ENCODE measurements at regions not wholly inside any gene's neighbourhood (a gene's known extent, or its start where the extent isn't known, plus 50 kb on each side); places are given as distances from the start of the nearest gene placed in this dataset.

DNA sequence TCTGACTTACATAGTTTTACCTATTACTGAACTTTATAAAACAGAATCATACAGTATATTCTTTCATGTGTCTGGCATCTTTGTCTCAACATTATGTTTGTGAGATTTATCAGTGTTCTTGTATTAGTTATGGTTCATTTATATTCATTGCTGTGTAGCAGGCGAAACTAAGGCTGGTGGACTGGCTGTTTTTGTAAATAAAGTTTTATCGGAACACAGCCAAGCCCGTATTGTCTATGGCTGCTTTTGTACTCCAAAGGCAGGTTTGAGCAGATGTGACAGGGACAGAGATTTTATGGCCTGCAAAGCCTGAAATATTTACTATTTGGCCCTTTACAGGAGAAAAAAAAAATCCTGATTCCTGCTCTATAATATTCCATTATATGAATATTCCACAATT is 405.8 kb upstream of the RGS6 start:
- Histone ChIP-seq H3K27ac (no peak overlapping the region), H3K27me3 (no peaks in the 10 kb centered on the region), H3K36me3 (no peaks in the 10 kb centered on the region), H3K4me3 (no peak overlapping the region), H3K4me1 (peaks cover 0 to 10% (median 0%) of the 10 kb centered on the region in 4 donors), H3K9me3 (no peaks in the 10 kb centered on the region)
- no peak for DNase-seq
- 97 to 98% methylated on average over 3 of the region's 3 CpGs for WGBS, 2 donors
- TF ChIP-seq POLR2A (IDR thresholded peaks at IDR 0.05) (no peak), EP300 (IDR thresholded peaks at IDR 0.05) (no peak), POLR2AphosphoS5 (IDR thresholded peaks at IDR 0.05) (no peak)
- TF ChIP-seq, protein P1, sequence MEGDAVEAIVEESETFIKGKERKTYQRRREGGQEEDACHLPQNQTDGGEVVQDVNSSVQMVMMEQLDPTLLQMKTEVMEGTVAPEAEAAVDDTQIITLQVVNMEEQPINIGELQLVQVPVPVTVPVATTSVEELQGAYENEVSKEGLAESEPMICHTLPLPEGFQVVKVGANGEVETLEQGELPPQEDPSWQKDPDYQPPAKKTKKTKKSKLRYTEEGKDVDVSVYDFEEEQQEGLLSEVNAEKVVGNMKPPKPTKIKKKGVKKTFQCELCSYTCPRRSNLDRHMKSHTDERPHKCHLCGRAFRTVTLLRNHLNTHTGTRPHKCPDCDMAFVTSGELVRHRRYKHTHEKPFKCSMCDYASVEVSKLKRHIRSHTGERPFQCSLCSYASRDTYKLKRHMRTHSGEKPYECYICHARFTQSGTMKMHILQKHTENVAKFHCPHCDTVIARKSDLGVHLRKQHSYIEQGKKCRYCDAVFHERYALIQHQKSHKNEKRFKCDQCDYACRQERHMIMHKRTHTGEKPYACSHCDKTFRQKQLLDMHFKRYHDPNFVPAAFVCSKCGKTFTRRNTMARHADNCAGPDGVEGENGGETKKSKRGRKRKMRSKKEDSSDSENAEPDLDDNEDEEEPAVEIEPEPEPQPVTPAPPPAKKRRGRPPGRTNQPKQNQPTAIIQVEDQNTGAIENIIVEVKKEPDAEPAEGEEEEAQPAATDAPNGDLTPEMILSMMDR (IDR thresholded peaks at IDR 0.05), result no peak
- intact Hi-C loops (cut with DNase I), result no loop called here

DNA sequence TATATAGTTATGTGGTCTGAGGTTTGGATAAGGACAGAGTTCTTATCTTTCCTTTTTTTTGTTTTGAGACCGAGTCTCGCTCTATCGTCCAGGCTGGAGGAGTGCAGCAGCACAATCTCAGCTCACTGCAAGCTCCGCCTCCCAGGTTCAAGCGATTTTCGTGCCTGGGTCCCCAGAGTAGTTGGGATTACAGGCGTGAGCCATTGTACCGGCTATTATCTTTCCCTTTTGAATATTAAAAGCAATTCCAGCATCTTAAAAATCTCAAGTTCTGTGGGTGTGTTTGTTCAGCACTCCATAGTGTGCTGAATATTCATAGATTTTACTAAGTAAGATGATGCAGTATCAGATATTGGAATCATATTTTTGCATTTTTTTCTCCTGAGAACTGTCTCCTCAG is 404.4 kb upstream of the RGS6 start:
- Histone ChIP-seq H3K27ac (no peak overlapping the region), H3K27me3 (no peaks in the 10 kb centered on the region), H3K36me3 (no peaks in the 10 kb centered on the region), H3K4me3 (no peak overlapping the region), H3K9me3 (no peaks in the 10 kb centered on the region), H3K4me1 (peaks cover 0 to 10% (median 0%) of the 10 kb centered on the region in 4 donors)
- intact Hi-C loops (cut with DNase I), result no loop called here
- 94 to 95% methylated on average over 8 of the region's 8 CpGs for WGBS, 2 donors
- no peak for DNase-seq
- TF ChIP-seq EP300 (IDR thresholded peaks at IDR 0.05), result no peak
- TF ChIP-seq, protein P1 (IDR thresholded peaks at IDR 0.05), result no peak
- no peak for TF ChIP-seq POLR2AphosphoS5 (IDR thresholded peaks at IDR 0.05)
- no peak for TF ChIP-seq POLR2A (IDR thresholded peaks at IDR 0.05)

DNA sequence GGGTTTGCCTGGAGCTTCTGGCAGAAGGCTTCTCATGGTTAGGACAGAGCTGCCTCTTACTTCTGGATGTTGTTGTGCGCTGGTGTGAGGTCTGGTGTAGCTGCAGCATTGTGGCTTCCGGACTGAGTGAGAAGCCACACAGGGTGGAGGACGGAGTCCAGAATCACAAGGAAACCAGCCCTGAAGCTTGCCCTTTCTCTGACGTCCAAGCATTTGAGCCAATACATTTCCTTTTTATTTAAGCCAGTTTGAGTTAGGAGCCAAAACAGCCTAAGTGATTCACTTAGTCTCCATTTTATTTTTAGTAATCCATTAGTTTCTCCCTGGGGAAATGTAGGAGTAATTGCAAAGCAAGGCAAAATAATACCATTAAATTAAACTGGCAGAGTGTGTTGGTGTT is 402.4 kb upstream of the RGS6 start:
- no peak for DNase-seq
- Histone ChIP-seq H3K27me3 (no peaks in the 10 kb centered on the region), H3K9me3 (no peaks in the 10 kb centered on the region), H3K36me3 (no peaks in the 10 kb centered on the region), H3K27ac (no peak overlapping the region), H3K4me1 (peaks cover 0 to 2% (median 0%) of the 10 kb centered on the region in 4 donors), H3K4me3 (no peak overlapping the region)
- intact Hi-C loops (cut with DNase I), result no loop called here
- 75 to 96% methylated on average over 4 of the region's 4 CpGs for WGBS, 2 donors
- TF ChIP-seq EP300 (IDR thresholded peaks at IDR 0.05) (no peak), POLR2AphosphoS5 (IDR thresholded peaks at IDR 0.05) (no peak), POLR2A (IDR thresholded peaks at IDR 0.05) (no peak)
- TF ChIP-seq, protein P1 (IDR thresholded peaks at IDR 0.05), result no peak

DNA sequence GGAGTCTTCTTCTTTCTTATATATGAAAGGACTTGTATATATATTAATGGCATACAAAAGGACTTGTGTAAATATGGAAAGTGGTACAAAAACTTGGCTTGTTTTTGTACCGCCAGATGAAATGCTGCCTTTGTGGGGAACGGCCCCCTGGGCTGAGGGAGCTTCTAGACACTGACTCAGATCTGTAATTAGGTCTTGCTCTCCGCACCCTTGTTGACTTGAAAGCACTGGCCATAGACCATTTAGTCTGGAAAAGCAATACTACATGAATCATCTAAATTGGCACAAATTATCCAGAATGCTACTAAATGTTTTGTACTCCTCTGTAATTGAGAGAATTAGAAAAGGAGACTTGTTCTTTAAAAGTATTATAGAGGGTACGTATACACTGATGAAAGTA is 399.9 kb upstream of the RGS6 start:
- H3K27ac ChIP-seq, result peak overlapping the region in 1 of 4 donors; percentile 20
- H3K27me3 ChIP-seq, result no peaks in the 10 kb centered on the region
- no peak for TF ChIP-seq POLR2AphosphoS5 (IDR thresholded peaks at IDR 0.05)
- TF ChIP-seq POLR2A (IDR thresholded peaks at IDR 0.05), result no peak
- no peak for TF ChIP-seq EP300 (IDR thresholded peaks at IDR 0.05)
- TF ChIP-seq, protein P1 (IDR thresholded peaks at IDR 0.05), result no peak
- DNase-seq, result no peak
- no peak overlapping the region for H3K4me3 ChIP-seq
- H3K4me1 ChIP-seq, result peaks cover 0 to 27% (median 18%) of the 10 kb centered on the region in 4 donors
- H3K36me3 ChIP-seq, result no peaks in the 10 kb centered on the region
- WGBS, 2 donors, result 92 to 97% methylated on average over 4 of the region's 4 CpGs
- intact Hi-C loops (cut with DNase I), result no loop called here
- H3K9me3 ChIP-seq, result no peaks in the 10 kb centered on the region

DNA sequence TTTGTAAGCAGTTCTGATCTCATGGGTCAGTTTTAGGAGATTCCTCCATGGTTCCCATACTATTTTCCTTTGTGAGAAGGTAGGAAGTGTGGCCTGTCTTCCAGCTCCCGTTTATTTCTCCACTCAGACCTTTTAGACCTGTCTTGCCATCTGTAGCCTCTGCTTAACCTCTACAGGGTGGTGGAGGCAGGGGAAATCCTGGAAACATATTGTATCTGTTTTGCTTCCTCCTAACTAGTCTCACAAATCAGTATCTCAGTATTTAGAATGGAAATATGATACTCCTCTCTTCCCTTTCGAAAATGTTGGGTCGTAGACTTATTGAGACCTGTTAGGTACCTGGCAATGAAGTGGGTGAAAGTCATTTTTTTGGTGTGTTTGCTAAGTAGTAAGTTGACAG is 399.4 kb upstream of the RGS6 start:
- Histone ChIP-seq H3K4me1 (peaks cover 0 to 28% (median 20%) of the 10 kb centered on the region in 4 donors), H3K27ac (peak overlapping the region in 2 of 4 donors; percentile 13 to 20)

More for the DNA sequence above, 399.4 kb upstream of the RGS6 start:
- no peak for DNase-seq
- TF ChIP-seq POLR2AphosphoS5 (IDR thresholded peaks at IDR 0.05) (no peak), POLR2A (IDR thresholded peaks at IDR 0.05) (no peak), EP300 (IDR thresholded peaks at IDR 0.05) (no peak)
- TF ChIP-seq, protein P1 (IDR thresholded peaks at IDR 0.05), result no peak
- Histone ChIP-seq H3K27me3 (no peaks in the 10 kb centered on the region), H3K9me3 (no peaks in the 10 kb centered on the region), H3K36me3 (no peaks in the 10 kb centered on the region), H3K4me3 (no peak overlapping the region)
- 82 to 95% methylated on average over 3 of the region's 3 CpGs for WGBS, 2 donors
- intact Hi-C loops (cut with DNase I), result no loop called here

Measured in sigmoid colon (tissue), 6 donors.